RWPE2 (cell line): ENCODE measurements at regions not wholly inside any gene's neighbourhood (a gene's known extent, or its start where the extent isn't known, plus 50 kb on each side); places are given as distances from the start of the nearest gene placed in this dataset.

Experiments used
- ATAC-seq: fragments of 200-7000 bp; cut with Tn5 transposase; 3 replicates; pipeline ENCODE4 v1.9.1; 2021; ENCODE audit warnings: low read depth
- DNase-seq: peaks from one replicate; pipeline ENCODE4 v3.0.0-alpha.2; 2020; ENCODE audit warnings: low spot score
- H3K27ac ChIP-seq: fragments of 450-650 bp; 2 replicates; pipeline ENCODE4 v1.5.1; 2017; ENCODE audit warnings: mild to moderate bottlenecking; ENCODE audit not compliant: poor library complexity, severe bottlenecking
- H3K27me3 ChIP-seq: fragments of 250-450 bp; sonication (Bioruptor Pico); 2 replicates; pipeline ENCODE4 v1.5.1; 2021; ENCODE audit warnings: mild to moderate bottlenecking, moderate library complexity; ENCODE audit not compliant: insufficient read depth, poor library complexity, severe bottlenecking
- H3K36me3 ChIP-seq: fragments of 250-450 bp; sonication (Bioruptor Pico); 2 replicates; pipeline ENCODE4 v1.5.1; 2020; ENCODE audit warnings: low read depth, mild to moderate bottlenecking, moderate library complexity
- H3K4me1 ChIP-seq: fragments of 250-450 bp; sonication (Bioruptor Pico); 2 replicates; pipeline ENCODE4 v1.5.1; 2021; ENCODE audit warnings: mild to moderate bottlenecking, moderate library complexity; ENCODE audit not compliant: insufficient read depth, poor library complexity, severe bottlenecking
- H3K4me3 ChIP-seq: fragments of 250-450 bp; sonication (Bioruptor Pico); 2 replicates; pipeline ENCODE4 v1.5.1; 2021; ENCODE audit warnings: mild to moderate bottlenecking, moderate library complexity; ENCODE audit not compliant: severe bottlenecking
- H3K9me3 ChIP-seq: fragments of 250-450 bp; sonication (Bioruptor Pico); 2 replicates; pipeline ENCODE4 v1.5.1; 2021; ENCODE audit warnings: mild to moderate bottlenecking, moderate library complexity; ENCODE audit not compliant: severe bottlenecking
- CTCF ChIP-seq: fragments of 450-650 bp; IDR thresholded peaks from one replicate; pipeline ENCODE4 v1.5.1; 2017; ENCODE audit warnings: mild to moderate bottlenecking, moderate library complexity; ENCODE audit not compliant: poor library complexity, severe bottlenecking

DNA sequence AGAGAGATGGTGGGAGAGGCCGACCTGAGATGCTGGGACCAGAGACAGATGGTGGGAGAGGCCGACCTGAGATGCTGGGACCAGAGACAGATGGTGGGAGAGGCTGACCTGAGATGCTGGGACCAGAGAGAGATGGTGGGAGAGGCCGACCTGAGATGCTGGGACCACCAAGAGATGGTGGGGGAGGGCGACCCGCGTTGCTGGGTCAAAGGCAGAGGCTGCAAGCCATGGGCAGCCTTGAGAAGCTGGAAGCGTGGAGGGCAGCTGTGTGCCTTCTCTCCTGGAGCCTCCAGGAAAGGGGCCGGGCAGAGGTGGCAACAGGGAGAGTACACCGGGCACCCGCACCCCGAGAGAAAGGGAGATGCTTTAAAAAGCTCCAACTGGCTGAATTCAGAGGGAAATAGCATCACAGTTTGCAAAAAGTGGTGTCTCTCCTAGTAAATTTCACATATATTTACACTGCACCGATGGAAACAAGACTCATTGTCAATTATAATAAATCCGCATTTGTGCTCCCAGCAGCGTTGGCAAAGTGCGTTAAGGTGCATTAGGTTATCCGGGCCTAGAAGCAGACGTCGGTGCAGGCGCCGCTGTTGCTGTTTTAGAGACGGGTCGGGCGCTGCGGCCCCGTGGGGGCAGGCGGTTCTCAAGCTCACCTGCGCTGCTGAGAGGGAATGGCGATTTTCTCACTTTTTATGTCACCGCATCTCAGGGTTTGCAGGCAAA is 132.4 kb downstream of the DLL1 start:
- no peak for ATAC-seq
- no peak for TF ChIP-seq CTCF
- DNase-seq, result no peak
- no peak overlapping the region for H3K4me3 ChIP-seq
- H3K36me3 ChIP-seq, result no peaks in the 10 kb centered on the region
- H3K27me3 ChIP-seq, result no peaks in the 10 kb centered on the region
- no peaks in the 10 kb centered on the region for H3K9me3 ChIP-seq
- H3K4me1 ChIP-seq, result no peaks in the 10 kb centered on the region
- no peak overlapping the region for H3K27ac ChIP-seq

DNA sequence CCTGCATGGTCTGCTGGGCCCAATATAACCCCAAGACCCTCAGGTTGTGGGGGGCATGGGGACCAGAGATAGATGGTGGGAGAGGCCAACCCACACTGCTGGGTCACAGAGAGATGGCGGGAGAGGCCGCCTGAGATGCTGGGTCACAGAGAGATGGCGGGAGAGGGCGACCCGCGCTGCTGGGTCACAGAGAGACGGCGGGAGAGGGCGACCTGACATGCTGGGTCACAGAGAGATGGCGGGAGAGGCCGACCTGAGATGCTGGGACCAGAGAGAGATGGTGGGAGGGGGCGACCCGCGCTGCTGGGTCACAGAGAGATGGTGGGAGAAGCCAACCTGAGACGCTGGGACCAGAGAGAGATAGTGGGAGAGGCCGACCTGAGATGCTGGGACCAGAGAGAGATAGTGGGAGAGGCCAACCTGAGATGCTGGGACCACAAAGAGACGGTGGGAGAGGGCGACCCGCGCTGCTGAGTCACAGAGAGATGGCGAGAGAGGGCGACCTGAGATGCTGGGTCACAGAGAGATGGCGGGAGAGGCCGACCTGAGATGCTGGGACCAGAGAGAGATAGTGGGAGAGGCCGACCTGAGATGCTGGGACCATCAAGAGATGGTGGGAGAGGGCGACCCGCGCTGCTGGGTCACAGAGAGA is 133.2 kb downstream of the DLL1 start:
- Histone ChIP-seq H3K36me3 (no peaks in the 10 kb centered on the region), H3K9me3 (no peaks in the 10 kb centered on the region), H3K4me3 (no peak overlapping the region), H3K4me1 (peaks cover 2% of the 10 kb centered on the region), H3K27ac (no peak overlapping the region), H3K27me3 (no peaks in the 10 kb centered on the region)
- TF ChIP-seq CTCF, result no peak
- DNase-seq, result no peak
- ATAC-seq, result no peak

GRCh38 chr6:170156448-170157375 is 134.2 kb downstream of the DLL1 start:
- peaks cover 6% of the 10 kb centered on the region for H3K4me1 ChIP-seq
- no peak for ATAC-seq
- no peaks in the 10 kb centered on the region for H3K27me3 ChIP-seq
- H3K9me3 ChIP-seq, result no peaks in the 10 kb centered on the region
- DNase-seq, result no peak
- H3K4me3 ChIP-seq, result no peak overlapping the region
- H3K36me3 ChIP-seq, result no peaks in the 10 kb centered on the region
- H3K27ac ChIP-seq, result no peak overlapping the region
- TF ChIP-seq CTCF, result no peak

- H3K36me3 ChIP-seq, result no peaks in the 10 kb centered on the region
- TF ChIP-seq CTCF, result no peak
- DNase-seq, result no peak
- H3K27me3 ChIP-seq, result no peaks in the 10 kb centered on the region
- peaks cover 6% of the 10 kb centered on the region for H3K4me1 ChIP-seq
- no peak for ATAC-seq
- H3K4me3 ChIP-seq, result no peak overlapping the region
- no peak overlapping the region for H3K27ac ChIP-seq
- no peaks in the 10 kb centered on the region for H3K9me3 ChIP-seq
Observed at GRCh38 chr6:170155464-170156196, 135.2 kb downstream of the DLL1 start.
